ELF-1 (cell line): ENCODE measurements at regions not wholly inside any gene's neighbourhood (a gene's known extent, or its start where the extent isn't known, plus 50 kb on each side); places are given as distances from the start of the nearest gene placed in this dataset.

Source experiments
- DNase-seq: peaks from one replicate; pipeline ENCODE4 v3.0.0-alpha.2; 2016; ENCODE audit warnings: low read depth, low spot score

DNA sequence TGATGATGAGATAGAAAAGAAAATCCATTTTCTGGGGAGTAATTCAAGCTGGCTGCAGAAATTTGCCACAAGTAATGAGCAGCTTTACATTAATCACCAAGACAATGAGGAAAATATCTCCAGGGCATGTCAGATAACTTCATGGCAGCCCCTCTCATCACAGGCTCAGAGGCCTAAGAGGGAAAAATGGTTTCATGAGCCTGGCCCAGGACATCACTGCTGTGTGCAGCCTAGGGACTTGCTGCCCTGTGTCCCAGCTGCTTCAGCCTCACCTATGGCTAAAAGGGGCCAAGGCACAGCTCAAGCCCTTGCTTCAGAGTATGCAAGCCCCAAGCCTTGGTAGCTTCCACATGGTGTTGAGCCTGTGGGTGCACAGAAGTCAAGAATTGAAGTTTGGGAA, 161.7 kb downstream of the OPA1 start:
- DNase-seq: no peak

DNA sequence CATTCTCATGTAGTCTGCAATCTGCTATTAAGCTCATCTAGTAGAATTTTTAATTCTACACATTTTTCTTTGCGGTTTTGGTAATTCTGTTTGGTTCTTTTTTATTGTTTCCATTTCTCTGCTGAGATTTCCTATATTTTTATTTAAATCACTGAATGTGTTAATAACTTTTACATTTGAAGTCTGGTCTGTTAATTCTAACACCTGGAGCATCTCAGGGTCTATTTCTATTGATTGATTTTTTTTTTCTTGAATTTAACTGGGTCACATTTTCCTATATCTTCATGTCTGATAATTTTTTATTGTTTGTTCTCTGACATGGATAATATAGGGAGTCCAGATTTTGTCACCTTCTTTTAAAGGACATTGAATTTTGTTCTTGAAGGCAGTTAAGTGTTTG, 163.5 kb downstream of the OPA1 start:
- DNase-seq: no peak

DNA sequence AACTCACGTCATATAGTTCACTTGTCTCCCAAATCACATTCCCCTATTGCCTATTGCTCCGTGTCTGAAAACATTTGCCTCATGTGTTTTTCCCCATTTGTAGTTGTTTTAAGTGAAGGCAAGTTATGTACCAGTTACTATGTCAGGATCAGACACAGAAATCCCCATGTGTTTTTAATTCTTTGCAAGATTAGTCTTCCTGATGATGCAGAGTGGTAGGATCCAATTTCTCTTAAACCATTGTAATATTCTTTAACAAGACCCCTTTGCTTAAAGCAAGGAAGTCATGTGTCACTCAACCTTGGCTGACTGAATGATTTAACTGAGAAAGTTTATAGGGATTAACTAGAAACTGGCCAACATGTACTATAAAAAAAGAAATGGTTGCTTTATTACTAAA, 164.4 kb downstream of the OPA1 start:
- DNase-seq: no peak

DNA sequence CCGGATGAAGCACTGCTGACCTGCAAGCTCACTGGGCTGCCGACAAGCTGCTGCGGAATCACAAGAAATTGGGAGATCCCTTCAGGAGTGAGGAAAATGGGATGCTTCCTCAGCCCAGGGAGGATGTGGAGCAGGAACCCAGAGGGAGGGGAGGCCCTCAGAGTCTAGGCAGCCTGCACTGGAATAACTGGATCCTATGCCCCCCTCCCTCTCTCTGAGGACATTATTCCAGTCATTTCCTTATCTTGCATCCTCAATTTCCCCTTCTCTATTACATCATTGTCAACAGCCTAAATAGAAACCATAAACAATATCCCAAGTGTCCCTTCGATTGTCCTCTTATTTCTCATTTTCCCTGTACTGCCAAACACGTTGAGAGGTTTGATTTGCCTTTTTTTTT, 169.0 kb downstream of the OPA1 start:
- no peak for DNase-seq

DNA sequence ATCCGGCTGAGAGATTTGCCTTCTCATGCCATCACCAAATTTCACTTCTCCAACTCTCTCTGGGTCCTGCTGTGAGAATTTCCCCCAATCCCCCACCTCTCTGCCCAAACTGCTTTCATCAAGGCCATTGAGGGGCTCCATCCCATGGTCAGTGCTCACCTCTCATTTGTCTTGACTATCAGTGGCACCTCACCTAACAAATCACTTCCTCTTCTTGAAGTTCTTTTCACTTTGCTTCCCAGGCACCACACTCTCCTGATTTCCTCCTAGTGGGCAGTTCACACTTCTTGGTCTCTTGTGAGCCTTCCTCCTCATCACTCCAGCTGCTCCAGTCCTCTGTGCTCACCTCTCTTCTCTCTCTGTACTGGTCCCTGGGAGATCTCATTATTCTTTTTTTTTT, 169.6 kb downstream of the OPA1 start:
- DNase-seq: no peak

DNA sequence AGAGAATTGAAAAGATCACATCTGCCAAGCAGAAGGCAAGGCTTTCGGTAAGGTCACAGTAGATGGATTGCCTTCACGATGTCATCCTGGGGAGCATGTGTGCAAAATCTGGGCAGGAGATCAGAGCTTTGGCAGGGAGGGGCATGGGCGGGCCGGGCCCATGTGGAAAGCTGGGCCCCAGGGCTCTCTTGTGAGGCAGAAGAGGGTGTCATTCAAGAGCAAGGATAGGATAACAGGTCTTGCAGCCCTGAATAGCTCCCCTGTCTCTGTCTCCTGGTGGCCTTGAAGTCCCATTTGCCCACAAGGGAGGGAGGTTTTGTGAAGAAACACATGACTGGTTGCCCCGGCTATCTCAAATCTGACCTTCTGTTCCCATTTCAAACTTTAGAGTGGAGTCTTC, 172.0 kb downstream of the OPA1 start:
- no peak for DNase-seq

DNA sequence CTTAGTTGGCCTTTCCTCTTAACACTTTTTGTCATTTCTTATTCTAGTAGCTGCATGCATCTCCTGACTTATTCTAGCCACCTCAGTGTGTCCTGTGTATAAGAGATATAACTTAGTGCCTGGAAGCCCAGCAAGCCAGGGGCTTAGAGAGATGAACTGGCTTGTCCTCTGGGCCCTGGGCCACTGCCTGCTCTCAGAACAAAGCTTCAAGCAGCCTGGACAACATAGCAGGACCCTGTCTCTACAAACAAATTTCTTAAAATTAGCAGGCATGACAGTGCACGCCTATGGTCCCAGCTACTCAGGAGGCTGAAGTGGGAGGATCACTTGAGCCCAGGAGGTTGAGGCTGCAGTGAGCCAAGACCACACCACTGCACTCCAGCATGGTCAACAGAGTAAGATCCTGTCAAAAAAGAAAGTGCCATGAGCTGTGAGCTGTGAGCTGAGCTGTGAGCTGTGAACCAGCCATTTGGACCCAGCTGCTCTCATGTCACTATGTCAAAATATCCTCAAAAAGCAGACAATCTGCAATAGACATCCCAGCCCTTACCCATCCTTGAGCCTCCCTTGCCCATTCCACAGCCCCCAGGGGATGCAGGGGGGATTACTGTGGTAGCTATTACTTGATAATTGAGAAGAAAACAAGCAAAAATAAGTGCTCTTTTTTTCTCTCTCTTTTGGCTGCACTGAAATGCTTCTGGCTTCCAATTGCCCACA, 174.5 kb downstream of the OPA1 start:
- no peak for DNase-seq

DNA sequence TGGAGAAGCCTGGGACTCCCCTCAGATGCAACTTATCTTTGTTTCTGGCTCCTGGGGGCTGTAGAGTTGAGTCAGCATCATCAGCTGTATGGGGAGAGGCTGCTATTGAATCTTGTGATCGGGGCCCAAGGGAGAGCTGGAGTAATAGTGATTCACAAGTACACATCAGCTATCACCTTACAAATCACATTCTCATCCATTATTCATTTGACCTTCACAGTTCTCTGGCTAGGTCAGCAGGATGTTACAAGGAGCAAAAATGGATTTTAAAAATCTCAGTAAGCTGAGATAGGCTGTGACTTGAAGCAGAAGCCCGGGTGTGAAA, 175.0 kb downstream of the OPA1 start:
- no peak for DNase-seq

DNA sequence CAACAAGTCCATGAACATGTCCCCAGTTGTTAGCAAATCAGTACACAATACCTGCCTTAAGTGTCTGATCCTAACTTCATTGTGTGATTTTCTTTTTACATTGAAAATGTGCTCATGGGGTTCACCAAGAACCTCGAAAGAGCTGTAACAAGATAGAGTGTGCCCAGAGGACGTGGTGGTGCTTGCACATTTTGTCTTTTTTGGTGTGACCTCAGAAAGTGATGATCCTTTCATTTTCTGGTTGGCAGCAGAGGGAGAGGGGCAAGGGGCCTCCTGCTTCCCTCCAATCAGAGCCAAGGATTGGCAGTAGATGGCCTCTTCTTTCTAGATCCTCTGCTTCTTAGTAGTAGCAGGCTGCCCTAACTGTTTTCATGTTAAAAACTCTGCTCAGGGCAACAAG, 176.4 kb downstream of the OPA1 start:
- no peak for DNase-seq

DNA sequence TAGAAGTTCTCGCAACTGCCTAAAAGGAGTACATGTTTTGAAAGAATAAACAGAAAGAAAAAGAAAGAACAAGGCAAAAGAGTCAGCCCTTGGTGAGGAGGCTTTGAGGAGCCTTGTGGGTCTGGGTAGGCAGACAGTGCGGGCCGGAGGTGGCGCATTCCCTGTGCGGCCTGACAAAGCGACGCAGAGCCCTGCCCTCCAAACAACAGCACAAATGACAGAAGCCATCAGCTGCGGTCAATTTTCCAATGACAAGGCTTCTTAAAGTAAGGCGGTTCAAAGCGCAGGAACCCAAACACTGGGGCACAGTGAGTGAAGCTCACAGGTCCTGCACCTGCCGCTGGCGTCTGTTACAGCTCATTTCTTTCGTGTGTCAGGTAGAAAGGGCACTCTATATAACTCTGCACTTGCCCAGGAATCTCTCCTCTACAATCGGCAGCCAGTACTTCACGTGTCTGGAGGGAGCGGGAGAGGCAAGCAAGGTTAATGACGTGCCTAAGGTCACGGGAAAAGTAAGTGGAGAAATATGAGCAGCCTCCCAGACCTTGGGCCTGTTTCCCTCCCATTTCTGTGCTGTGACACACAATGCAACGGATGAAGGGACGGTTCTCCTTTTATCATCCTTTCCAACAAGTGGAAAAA, 178.1 kb downstream of the OPA1 start:
- DNase-seq: no peak

DNA sequence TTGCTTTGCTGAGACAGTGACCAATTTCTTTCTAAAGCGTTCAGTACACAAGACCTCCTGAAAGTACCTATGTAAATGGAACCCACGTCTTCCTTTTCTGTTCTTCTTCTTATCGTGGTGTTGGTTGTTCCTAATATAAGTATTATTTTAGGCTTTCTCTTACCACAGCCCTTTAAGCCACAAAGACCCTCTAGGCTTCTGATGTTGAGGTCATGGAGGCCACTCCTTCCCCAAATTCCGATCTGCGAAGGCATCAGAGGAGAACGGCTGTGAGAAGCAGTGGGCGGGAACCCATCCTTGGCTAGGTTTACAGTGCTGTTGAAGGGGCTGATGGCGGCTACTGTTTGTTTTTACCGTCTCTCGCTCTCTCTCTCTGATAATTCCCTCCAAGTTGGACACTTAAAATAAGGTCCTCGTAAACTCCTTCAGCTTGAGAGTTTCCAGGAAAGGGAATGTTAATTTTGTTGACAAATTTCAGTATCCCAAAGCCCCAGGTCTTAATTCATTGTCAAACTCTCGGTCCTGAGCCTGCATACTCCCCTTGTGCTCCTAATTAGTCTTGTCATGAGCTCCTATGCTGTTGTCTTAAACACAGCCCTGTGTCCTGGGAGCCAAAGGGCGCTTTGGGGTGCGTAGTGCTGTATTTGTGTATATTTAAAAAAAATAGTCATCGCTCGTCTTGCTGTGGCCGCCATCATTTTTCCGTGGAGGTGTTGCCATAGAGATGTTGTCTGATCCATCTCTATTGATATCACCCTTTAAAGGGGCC, 178.8 kb downstream of the OPA1 start:
- DNase-seq: peak; percentile 32

DNA sequence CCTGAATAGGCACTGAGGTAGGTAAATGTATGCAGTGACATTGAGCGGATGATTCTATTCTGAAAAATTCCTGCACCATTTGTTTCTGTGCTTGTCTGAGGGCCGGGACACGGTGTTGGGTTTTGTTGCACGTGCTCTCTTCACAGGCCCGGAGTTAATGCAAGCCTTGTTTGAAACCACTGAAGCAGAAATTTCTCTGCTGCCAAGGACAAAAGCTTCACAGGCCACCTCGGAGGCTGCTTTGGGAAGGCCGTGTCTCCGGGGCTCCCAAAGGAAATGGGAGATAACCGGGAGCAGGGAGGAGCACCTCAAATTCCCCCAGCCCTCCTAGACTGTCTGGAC, 179.4 kb downstream of the OPA1 start:
- no peak for DNase-seq

DNA sequence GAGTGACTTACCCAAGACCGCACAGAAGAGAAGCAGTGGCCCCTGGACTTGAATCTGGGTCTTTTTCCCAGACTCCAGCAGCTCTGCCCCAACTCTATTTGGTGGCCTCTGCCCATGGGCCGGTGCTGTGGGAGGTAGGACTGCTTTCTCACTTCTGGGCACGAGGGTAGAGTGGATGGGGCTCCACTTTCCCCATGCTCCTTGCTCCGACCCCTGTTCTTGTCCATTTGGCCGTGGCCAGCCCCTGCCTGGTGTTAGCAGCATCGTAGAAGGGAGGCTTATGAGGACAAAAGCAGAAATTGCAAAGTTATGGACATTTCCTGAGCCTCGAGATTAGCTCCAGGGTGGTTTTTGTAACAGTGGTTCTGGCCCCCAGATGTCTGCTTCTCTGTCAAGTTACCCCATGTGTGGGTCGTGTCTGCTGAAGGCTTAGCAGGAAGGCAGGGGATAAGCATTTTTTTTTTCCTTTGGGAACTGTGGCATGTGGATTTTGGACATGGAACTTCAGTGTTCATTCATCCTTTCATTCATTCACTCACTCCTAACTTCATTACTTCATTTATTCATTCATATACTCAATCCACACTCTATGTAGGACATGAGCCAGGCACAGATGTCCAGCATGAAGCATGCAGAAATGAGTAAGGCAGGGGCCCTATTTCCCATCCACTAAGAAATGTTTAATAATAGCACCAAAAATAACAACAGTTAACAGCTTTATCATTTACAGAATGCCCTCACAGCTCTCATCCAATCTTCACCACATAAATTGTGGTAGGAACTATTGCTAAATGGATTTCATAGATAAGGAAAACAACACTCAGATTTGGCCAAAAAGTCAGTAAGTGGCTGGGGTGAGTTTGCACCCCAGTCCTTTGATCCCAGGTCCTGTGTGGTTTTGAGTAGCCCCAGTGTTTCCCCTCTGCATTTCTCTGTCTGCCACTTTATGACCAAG, 180.5 kb downstream of the OPA1 start:
- no peak for DNase-seq

DNA sequence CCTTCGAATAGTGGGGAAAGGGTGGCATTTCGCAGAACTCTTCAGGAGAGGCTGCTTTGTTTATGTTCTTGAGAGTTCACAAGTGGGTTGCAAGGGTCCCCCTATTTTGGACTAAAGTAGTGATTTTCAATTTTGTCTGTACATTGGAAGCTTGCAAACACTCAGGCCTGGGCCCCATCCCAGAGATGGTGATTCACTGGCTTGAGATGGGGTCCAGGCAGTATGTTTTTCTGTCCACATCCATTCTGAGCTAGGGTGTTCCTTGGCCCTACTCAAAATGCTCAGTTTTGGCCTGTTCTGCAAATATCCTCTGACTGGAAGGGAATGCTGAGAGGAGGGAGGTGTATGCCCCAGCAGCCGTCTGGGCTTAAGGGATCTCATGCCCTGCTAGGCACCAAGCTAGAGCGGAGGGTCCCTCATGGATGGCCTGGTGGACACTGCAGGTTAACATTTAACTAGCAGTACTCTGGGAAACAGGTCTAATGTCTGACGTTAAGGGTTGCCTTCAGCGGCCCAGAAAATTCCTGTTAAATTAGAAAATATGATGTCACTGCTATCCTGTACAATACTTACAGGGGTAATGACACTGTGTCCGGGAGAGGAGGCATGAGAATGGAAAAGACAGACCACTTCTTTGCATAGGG, 181.4 kb downstream of the OPA1 start:
- DNase-seq: no peak

DNA sequence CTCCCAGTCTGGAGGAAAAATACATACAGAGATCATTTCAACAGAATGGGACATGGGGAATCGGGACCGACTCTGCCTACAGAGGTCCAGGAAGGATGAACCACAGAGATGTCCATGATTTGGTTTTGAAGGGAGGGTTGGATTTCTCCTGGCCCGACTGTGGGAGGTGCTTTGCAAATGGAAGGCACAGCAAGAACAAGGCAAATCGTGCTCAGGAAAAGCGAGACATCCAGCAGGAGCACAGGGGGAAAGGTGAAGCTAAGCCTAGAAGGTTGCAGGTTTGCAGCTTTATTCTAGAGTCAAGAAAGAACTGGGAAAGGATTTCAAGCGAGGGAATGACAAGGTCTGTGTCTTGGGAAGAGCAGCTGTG, 181.9 kb downstream of the OPA1 start:
- DNase-seq: no peak

DNA sequence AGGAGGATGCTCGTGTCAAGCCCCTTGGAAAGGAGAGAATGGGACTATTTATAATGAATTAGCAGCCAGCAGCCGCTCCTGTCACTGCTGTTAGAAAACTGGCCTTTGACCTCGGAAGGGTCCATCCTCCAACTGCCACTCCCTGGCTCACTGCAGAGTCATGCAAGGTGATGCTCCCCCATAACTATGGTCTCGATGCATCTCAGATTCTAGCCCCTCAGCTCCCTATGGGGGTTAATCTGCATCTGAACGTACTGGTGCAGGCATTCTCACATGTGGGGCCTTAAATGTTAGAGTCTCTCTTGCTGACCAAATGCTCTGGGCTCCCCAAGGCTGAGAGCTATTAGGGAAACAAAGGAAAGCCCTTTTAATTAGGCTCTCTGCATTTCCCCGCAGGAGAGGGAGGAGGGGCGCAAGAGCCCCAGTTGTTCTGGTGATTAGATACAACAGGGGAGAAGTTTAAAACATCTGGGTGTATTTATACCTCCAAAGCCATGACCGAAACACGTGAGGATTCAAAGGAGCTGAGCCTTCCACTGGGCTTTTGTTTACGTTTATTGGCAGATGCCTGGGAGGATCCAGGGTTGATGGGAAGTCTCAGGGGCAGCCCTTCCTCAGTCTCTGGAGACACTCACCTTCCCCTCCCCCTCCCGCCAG, 182.5 kb downstream of the OPA1 start:
- peak; percentile 78 for DNase-seq

DNA sequence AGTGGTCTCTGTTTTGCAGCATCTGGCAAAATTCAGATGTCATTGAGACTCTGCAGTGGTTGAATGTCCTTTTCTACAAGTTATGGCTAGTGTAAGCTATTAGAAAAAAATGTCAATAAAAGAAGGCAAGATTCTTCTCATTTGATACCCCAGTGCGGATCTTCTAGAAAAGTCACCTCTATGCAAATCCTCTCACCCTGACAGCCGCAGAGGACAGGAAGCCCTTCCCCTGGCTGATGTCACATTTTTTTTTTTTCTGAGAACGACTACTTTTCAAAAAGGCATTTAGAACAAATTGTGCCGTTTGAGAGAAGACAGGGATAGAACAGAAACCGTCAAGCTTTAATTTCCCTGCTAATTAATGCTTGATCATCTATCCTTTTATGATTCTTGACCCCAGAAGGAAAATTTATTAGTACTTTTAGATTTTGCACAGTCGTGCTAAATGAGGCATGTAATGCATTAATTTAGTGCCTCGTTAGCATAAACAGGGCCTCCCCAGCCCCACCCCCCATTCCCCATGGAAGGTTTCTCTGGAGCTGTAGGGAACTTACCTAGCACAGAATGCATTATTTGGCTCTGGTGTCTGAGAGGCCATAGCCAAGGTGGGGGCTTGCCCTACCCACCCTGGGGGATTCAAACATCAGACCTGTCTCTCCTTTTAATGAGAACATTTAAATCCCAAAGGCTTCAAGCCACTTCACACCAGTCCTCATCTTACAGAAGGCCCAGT, 183.8 kb downstream of the OPA1 start:
- no peak for DNase-seq

DNA sequence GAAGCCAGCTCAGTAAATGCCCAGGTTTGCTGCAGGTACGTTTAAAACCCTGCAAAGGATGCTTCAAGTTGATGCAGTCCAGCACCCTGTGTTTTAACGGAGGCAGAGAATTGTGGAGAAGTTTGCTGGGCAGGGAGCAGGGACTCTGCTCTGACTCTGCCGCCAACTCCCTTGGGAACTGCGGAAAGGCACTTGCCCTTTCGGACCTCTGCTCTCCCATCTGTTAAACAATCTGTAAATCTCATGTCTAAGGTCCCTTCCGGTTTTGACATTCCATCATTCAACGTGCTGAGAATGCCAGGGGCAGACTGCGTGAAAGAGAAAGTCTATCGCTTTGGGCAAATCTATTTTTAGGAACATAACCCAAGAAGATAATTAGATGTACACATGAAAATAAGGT, 184.5 kb downstream of the OPA1 start:
- no peak for DNase-seq

DNA sequence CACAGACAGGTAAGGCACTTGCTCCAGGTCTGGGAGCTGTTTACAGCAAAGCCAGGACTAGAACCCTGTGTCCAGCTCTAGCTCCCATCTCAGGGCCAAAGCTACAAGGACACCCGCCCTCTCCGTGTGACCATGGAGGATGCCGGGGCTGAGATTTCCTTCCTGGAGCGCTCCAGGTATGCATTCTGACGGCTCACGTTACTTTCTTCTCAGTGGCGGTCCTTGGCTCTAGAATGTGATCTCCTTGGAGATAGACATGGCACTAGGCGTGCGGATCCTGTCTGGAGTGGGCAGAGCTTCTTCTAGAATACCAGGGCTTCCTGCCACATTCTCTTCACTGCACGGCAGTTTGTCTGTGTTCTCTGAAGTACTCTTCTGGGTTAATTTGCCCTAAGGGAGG, 185.7 kb downstream of the OPA1 start:
- no peak for DNase-seq

DNA sequence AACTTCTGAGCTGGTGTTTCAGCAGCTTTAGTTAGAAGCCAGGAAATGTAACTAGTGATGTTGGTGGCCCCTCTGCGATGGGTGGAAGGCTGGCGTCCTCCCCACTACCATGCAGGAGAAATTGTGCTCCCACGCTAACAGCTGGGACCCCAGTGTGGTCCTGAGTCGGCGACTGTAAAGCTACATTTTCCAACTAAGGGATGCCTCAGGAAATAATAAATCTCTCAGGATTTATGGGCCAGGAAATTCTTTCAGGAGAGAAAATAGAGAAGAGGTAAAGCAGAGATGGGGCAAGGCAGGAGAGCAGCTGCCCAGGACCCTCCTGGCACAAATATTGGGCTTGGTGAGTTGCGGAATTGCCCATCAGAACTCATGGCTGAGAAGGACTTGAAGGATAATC, 186.9 kb downstream of the OPA1 start:
- DNase-seq: no peak
